ENCODE measurements at regions not wholly inside any gene's neighbourhood (a gene's known extent, or its start where the extent isn't known, plus 50 kb on each side); places are given as distances from the start of the nearest gene placed in this dataset.
"Not testable (repeated sequence)": the region's sequence is repeated elsewhere in the genome, so short reads cannot be mapped to it uniquely, and the experiment has no call there.

- Histone ChIP-seq H3K9ac (ENCODE audit: low read length) (no peak overlapping the region), H3K27me3 (replicated peaks; ENCODE audit: control insufficient read depth, insufficient read depth, low read length) (no peaks in the 10 kb centered on the region), H3K9me3 (ENCODE audit: control insufficient read depth, low read length) (no peaks in the 10 kb centered on the region), H3K36me3 (ENCODE audit: control insufficient read depth, insufficient read depth, low read length, severe bottlenecking) (no peaks in the 10 kb centered on the region), H3K4me3 (ENCODE audit: low read length) (no peak overlapping the region), H3K4me1 (ENCODE audit: control insufficient read depth, insufficient read depth, low read length) (no peaks in the 10 kb centered on the region)
- DNase-seq (ENCODE audit: low read depth), result no peak
Measured at GRCh38 chr14:106417224-106418049, 891.1 kb downstream of the TMEM121 start.

DNA sequence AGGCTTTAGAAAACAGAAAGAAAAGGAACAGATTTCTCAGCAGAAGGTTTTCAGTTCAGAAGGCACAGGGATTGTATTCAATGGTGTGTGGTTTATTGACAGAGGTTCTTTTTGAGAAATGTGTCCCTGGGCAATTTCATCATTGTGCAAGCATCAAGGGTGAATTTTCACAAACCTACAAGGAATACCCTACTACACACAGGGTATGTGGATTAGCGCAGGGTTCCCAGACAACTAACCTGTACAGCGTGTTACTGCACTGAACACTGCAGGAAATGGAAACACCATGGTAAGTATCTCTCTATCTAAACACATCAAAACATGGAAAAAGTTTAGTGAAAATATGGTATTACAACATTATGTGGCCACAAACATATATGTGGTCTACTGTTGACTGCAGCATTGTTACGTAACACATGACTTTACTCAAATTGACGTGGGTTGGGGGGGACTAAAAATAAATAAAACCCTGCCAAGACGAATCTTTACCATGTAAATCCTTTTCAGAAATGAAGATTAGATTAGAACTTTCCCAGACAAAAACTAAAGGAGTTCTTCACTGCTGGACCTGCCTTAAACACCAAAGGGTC, 893.1 kb downstream of the TMEM121 start:
- DNase-seq (ENCODE audit: low read depth), result no peak
- no peaks in the 10 kb centered on the region for H3K9me3 ChIP-seq (ENCODE audit: control insufficient read depth, low read length)
- no peaks in the 10 kb centered on the region for H3K4me1 ChIP-seq (ENCODE audit: control insufficient read depth, insufficient read depth, low read length)
- no peak overlapping the region for H3K9ac ChIP-seq (ENCODE audit: low read length)
- no peaks in the 10 kb centered on the region for H3K36me3 ChIP-seq (ENCODE audit: control insufficient read depth, insufficient read depth, low read length, severe bottlenecking)
- H3K27me3 ChIP-seq (replicated peaks; ENCODE audit: control insufficient read depth, insufficient read depth, low read length), result no peaks in the 10 kb centered on the region
- no peak overlapping the region for H3K4me3 ChIP-seq (ENCODE audit: low read length)

- H3K27me3 ChIP-seq (replicated peaks; ENCODE audit: control insufficient read depth, insufficient read depth, low read length); H3K9me3 ChIP-seq (ENCODE audit: control insufficient read depth, low read length); H3K36me3 ChIP-seq (ENCODE audit: control insufficient read depth, insufficient read depth, low read length, severe bottlenecking); DNase-seq (ENCODE audit: low read depth); H3K4me3 ChIP-seq (ENCODE audit: low read length); H3K4me1 ChIP-seq (ENCODE audit: control insufficient read depth, insufficient read depth, low read length); H3K9ac ChIP-seq (ENCODE audit: low read length): not testable (repeated sequence)
Measured at GRCh38 chr14:106421431-106422033, 895.1 kb downstream of the TMEM121 start.

GRCh38 chr14:106422066-106422465, 895.7 kb downstream of the TMEM121 start:
- H3K4me1 ChIP-seq (ENCODE audit: control insufficient read depth, insufficient read depth, low read length), result no peaks in the 10 kb centered on the region
- H3K4me3 ChIP-seq (ENCODE audit: low read length), result no peak overlapping the region
- H3K9ac ChIP-seq (ENCODE audit: low read length), result no peak overlapping the region
- H3K9me3 ChIP-seq (ENCODE audit: control insufficient read depth, low read length), result no peaks in the 10 kb centered on the region
- no peaks in the 10 kb centered on the region for H3K27me3 ChIP-seq (replicated peaks; ENCODE audit: control insufficient read depth, insufficient read depth, low read length)
- no peaks in the 10 kb centered on the region for H3K36me3 ChIP-seq (ENCODE audit: control insufficient read depth, insufficient read depth, low read length, severe bottlenecking)
- DNase-seq (ENCODE audit: low read depth), result no peak

- H3K4me3 ChIP-seq (ENCODE audit: low read length); H3K9me3 ChIP-seq (ENCODE audit: control insufficient read depth, low read length); H3K9ac ChIP-seq (ENCODE audit: low read length); DNase-seq (ENCODE audit: low read depth); H3K4me1 ChIP-seq (ENCODE audit: control insufficient read depth, insufficient read depth, low read length); H3K27me3 ChIP-seq (replicated peaks; ENCODE audit: control insufficient read depth, insufficient read depth, low read length); H3K36me3 ChIP-seq (ENCODE audit: control insufficient read depth, insufficient read depth, low read length, severe bottlenecking): not testable (repeated sequence)
Measured at GRCh38 chr14:106425150-106425549, 898.8 kb downstream of the TMEM121 start.

DNA sequence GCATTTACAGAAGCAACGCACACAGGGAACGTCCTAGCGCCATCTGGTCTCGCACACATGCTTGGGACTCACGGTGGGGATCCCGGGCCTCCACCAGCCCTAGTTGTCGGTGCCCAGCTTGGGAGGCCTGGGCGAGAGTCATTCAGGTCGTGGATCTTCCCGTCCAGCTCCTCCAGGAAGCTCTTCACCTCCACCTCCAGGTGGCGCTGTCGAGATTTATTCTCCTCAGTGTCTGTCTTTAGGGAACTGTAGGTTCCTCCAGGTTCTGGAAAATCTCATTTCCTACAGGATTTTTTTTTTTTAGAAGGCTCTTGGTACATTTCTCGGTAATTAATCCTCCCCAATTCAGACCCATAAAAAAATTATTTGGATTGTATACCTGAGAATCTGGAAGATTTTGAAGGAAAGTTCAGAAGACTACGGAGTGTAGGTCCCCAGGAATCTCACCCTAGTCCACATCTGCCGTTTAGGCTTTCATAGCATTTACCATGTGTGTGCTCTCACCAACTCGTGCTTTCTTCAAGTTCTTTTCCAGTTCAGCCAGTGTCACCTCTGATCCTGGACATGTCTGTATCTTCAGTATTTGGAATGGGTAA, 910.0 kb downstream of the TMEM121 start:
- no peak for DNase-seq (ENCODE audit: low read depth)
- no peak overlapping the region for H3K9ac ChIP-seq (ENCODE audit: low read length)
- no peaks in the 10 kb centered on the region for H3K9me3 ChIP-seq (ENCODE audit: control insufficient read depth, low read length)
- H3K27me3 ChIP-seq (replicated peaks; ENCODE audit: control insufficient read depth, insufficient read depth, low read length), result no peaks in the 10 kb centered on the region
- no peaks in the 10 kb centered on the region for H3K36me3 ChIP-seq (ENCODE audit: control insufficient read depth, insufficient read depth, low read length, severe bottlenecking)
- H3K4me1 ChIP-seq (ENCODE audit: control insufficient read depth, insufficient read depth, low read length), result no peaks in the 10 kb centered on the region
- H3K4me3 ChIP-seq (ENCODE audit: low read length), result no peak overlapping the region

- DNase-seq (ENCODE audit: low read depth), result no peak
- Histone ChIP-seq H3K4me3 (ENCODE audit: low read length) (no peak overlapping the region), H3K9me3 (ENCODE audit: control insufficient read depth, low read length) (no peaks in the 10 kb centered on the region)
Measured at GRCh38 chr14:106442857-106443256, 916.5 kb downstream of the TMEM121 start.

GRCh38 chr14:106455026-106455425, 928.6 kb downstream of the TMEM121 start:
- no peaks in the 10 kb centered on the region for H3K27me3 ChIP-seq (replicated peaks; ENCODE audit: control insufficient read depth, insufficient read depth, low read length)
- H3K4me1 ChIP-seq (ENCODE audit: control insufficient read depth, insufficient read depth, low read length), result no peaks in the 10 kb centered on the region
- no peak for DNase-seq (ENCODE audit: low read depth)
- H3K36me3 ChIP-seq (ENCODE audit: control insufficient read depth, insufficient read depth, low read length, severe bottlenecking), result no peaks in the 10 kb centered on the region
- H3K9ac ChIP-seq (ENCODE audit: low read length), result no peak overlapping the region
- no peaks in the 10 kb centered on the region for H3K9me3 ChIP-seq (ENCODE audit: control insufficient read depth, low read length)
- no peak overlapping the region for H3K4me3 ChIP-seq (ENCODE audit: low read length)

More at GRCh38 chr14:106442857-106443256, 916.5 kb downstream of the TMEM121 start:
- H3K36me3 ChIP-seq (ENCODE audit: control insufficient read depth, insufficient read depth, low read length, severe bottlenecking), result no peaks in the 10 kb centered on the region
- no peaks in the 10 kb centered on the region for H3K27me3 ChIP-seq (replicated peaks; ENCODE audit: control insufficient read depth, insufficient read depth, low read length)
- H3K9ac ChIP-seq (ENCODE audit: low read length), result no peak overlapping the region
- H3K4me1 ChIP-seq (ENCODE audit: control insufficient read depth, insufficient read depth, low read length), result no peaks in the 10 kb centered on the region

GRCh38 chr14:106459971-106460730, 933.8 kb downstream of the TMEM121 start:
- H3K4me3 ChIP-seq (ENCODE audit: low read length), result no peak overlapping the region
- H3K4me1 ChIP-seq (ENCODE audit: control insufficient read depth, insufficient read depth, low read length), result no peaks in the 10 kb centered on the region
- no peaks in the 10 kb centered on the region for H3K9me3 ChIP-seq (ENCODE audit: control insufficient read depth, low read length)
- no peaks in the 10 kb centered on the region for H3K36me3 ChIP-seq (ENCODE audit: control insufficient read depth, insufficient read depth, low read length, severe bottlenecking)
- no peak for DNase-seq (ENCODE audit: low read depth)
- H3K27me3 ChIP-seq (replicated peaks; ENCODE audit: control insufficient read depth, insufficient read depth, low read length), result no peaks in the 10 kb centered on the region
- no peak overlapping the region for H3K9ac ChIP-seq (ENCODE audit: low read length)

DNA sequence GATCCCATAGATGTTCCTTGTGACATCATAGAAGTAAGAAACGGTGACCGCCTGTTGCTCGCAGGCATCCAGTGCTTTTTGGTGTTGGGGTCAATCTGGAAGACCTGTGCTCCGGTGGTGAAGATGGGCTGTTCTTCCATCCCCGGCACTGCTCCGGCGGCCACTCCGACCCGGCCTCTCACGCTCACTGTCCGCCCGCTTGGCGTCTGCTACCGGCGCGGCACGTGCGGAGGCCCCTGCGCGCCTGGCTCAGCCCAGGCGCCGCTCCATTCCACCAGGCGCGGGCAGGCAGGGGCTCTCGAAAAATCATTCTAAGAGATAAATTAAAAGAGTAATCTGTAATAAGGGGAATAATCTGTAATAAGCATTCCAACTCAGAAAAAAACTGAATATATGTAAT, 934.5 kb downstream of the TMEM121 start:
- no peak for DNase-seq (ENCODE audit: low read depth)

DNA sequence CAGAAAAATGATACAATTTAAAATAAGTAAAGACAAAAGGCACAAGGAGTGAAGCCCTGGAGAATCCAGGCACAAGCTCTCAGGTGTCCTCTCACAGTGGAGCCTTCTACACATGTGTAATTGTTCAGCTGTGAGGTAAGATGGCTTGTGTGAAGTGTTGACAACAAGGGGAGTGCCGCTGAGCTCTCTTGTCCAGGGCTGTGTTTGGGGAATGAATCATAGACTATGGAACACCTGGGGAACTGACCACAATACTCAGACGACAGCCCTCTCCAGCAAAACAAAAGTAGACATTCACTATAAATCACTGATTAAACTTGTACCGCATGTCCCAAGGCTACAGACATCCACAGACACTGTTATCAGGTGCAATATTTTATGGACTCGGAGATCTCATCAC, 940.1 kb downstream of the TMEM121 start:
- H3K4me3 ChIP-seq (ENCODE audit: low read length); H3K4me1 ChIP-seq (ENCODE audit: control insufficient read depth, insufficient read depth, low read length); DNase-seq (ENCODE audit: low read depth); H3K36me3 ChIP-seq (ENCODE audit: control insufficient read depth, insufficient read depth, low read length, severe bottlenecking); H3K27me3 ChIP-seq (replicated peaks; ENCODE audit: control insufficient read depth, insufficient read depth, low read length); H3K9me3 ChIP-seq (ENCODE audit: control insufficient read depth, low read length); H3K9ac ChIP-seq (ENCODE audit: low read length): not testable (repeated sequence)

More for the DNA sequence above, 934.5 kb downstream of the TMEM121 start:
- Histone ChIP-seq H3K4me3 (ENCODE audit: low read length) (no peak overlapping the region), H3K9me3 (ENCODE audit: control insufficient read depth, low read length) (no peaks in the 10 kb centered on the region), H3K4me1 (ENCODE audit: control insufficient read depth, insufficient read depth, low read length) (no peaks in the 10 kb centered on the region), H3K9ac (ENCODE audit: low read length) (no peak overlapping the region), H3K36me3 (ENCODE audit: control insufficient read depth, insufficient read depth, low read length, severe bottlenecking) (no peaks in the 10 kb centered on the region), H3K27me3 (replicated peaks; ENCODE audit: control insufficient read depth, insufficient read depth, low read length) (no peaks in the 10 kb centered on the region)
